ENCODE measurements at regions not wholly inside any gene's neighbourhood (a gene's known extent, or its start where the extent isn't known, plus 50 kb on each side); places are given as distances from the start of the nearest gene placed in this dataset.

- ATAC-seq (no peak), DNase-seq (no peak)
- intact Hi-C loops (cut with DNase I, micrococcal nuclease), result no loop called here
These were observed 108.4 kb upstream of the ESR1 start for GRCh38 chr6:151698931-151699700.

- no peak for ATAC-seq
- intact Hi-C loops (cut with DNase I, micrococcal nuclease), result no loop called here
- no peak for DNase-seq
These were observed 107.8 kb upstream of the ESR1 start for GRCh38 chr6:151699719-151700118.

- intact Hi-C loops (cut with DNase I, micrococcal nuclease), result no loop called here
- DNase-seq (no peak), ATAC-seq (no peak)
These were observed 105.4 kb upstream of the ESR1 start for GRCh38 chr6:151701911-151702562.

DNA sequence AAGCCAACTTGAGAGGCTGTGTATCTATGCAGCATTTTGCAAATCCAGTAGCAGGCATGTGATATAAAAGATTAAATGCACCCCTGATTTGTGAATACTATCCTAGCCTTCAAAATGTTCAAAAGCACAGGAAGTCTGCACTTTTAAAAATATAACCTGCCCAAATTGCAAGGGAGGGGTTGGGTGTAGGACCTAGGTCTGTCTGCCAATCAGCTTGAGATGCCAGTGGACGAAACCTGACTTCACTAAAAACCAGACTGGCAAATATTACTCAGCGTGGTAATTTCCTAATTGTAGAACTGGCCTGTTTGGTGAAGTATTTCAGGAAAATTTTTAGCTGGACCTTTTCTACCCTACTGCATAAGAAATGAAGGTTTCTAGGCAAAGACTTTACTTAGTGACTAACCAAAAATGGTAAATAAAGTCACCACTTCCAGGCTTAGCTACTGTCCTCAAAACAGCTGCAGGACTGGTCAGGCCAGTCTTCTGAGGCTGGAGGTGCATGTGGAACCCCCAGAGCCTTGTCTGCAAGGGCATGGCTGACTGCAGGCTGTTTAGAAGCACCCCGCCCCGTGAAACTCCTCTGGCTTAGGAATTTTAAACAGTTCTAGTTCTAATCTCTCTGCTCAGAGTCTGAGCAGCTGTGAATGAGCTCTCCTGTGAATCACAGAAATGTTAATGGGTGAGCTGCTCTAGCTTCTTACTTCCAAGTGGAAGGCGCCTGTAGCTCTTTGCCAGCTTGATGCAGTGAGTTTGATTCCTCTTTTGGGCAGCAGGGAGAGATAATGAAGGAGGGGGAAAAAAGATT is 104.4 kb upstream of the ESR1 start:
- ATAC-seq (no peak), DNase-seq (no peak)
- intact Hi-C loops (cut with DNase I, micrococcal nuclease), result no loop called here

- DNase-seq (no peak), ATAC-seq (no peak)
- intact Hi-C loops (cut with DNase I, micrococcal nuclease), result no loop called here
These were observed 103.1 kb upstream of the ESR1 start for GRCh38 chr6:151704383-151704782.

GRCh38 chr6:151705993-151706733 is 101.3 kb upstream of the ESR1 start:
- intact Hi-C loops (cut with DNase I, micrococcal nuclease), result no loop called here
- ATAC-seq (peak; percentile 75), DNase-seq (peak in 1 of 2 donors; percentile 14)

- intact Hi-C loops (cut with DNase I, micrococcal nuclease), result no loop called here
- DNase-seq (no peak), ATAC-seq (no peak)
These were observed 98.2 kb upstream of the ESR1 start for GRCh38 chr6:151709329-151709728.

DNA sequence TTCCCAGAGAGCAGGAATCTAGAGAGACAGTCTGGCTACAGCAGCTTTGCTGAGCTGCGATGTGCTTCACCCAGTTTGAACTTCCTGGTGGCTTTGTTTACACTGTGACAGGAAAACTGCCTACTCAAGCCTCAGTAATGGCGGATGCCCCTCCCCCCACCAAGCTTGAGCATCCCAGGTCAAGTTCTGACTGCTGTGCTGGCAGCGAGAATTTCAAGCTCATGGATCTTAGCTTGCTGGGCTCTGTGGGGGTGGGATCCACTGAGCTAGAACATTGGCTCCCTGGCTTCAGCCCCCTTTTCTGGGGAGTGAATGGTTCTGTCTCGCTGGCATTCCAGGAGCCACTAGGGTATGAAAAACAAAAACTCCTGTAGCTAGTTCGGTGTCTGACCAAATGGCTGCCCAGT is 91.0 kb upstream of the ESR1 start:
- DNase-seq (peak in 1 of 2 donors; percentile 11), ATAC-seq (no peak)
- intact Hi-C loops (cut with DNase I, micrococcal nuclease), result no loop called here

DNA sequence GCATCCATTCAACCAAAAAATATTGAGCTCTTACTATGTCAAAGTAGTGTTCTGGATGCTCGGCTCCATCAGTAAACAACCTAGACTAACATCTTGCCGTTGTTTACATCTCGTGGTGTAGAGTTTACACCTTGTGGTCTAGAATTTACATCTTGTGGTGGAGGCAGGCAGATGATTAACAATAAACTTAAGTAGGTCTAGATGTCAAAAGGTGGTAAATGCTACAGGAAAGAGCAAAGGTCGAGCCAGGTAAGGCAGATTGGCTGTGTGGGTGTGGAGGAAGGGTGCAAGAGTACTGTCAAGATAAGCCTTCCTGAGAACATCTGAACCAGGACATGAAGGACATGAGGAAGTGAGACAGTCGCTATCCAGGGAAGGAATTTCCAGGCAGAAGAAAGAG is 88.4 kb upstream of the ESR1 start:
- intact Hi-C loops (cut with DNase I, micrococcal nuclease), result no loop called here
- ATAC-seq, result peak; percentile 51
- DNase-seq, result no peak

DNA sequence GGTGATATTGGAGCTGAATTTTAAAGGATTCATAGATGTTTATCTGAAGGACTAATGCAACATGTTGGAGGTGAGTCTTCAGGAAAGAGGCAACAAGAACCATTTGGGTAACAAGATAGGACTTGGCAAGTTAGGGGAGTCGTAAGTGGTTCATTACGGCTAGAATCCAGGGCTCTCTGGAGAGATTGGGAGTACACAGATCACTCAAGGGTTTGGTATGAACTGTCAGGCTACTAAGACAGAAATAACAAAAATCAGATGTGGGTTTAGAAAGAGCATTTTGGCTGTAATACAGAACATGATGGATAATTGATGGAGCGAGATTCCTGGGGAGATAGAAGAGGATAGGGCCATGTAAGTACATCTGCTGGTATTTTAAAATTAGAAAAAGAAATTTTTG is 86.3 kb upstream of the ESR1 start:
- intact Hi-C loops (cut with DNase I, micrococcal nuclease), result no loop called here
- ATAC-seq, result no peak

DNA sequence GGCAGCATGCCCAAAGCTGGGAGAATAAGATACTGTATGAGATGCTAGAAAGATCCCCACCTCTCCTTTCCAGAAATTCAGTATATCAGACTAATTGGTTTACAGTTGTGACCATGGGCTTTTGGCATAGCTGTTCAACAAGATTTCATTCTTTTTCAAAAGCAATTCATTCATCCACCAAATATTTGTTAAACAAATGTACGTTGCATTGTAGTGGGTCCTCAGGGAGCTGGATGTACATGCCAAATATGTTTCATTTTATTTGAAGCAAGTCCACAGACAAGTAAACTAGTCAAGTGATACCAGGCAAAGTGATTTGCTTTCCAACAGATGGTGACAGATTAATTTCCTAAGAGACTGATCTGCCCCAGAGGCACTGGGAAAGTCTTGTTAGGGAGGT is 85.8 kb upstream of the ESR1 start:
- ATAC-seq (no peak), DNase-seq (no peak)
- intact Hi-C loops (cut with DNase I, micrococcal nuclease), result no loop called here

More for the DNA sequence above, 86.3 kb upstream of the ESR1 start:
- no peak for DNase-seq

DNA sequence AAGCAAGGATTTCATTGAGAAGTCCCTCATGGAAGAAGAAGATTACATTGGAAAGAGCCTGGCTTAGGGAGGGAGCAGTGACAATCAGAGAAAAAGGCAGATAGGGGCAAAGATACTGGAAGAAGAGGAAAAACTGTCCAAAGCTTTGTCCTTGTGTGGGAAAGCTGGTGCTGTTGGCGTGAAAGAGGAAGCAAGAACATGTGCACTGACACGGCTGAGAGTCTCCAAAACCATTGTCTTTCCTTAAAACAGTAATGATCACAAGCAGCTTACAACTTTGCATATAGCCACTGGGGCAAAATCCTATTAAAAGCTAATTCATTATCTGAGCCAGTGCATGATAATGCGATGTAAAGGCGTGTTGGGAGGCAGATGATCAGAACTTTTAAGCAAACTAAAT is 85.1 kb upstream of the ESR1 start:
- no peak for ATAC-seq
- intact Hi-C loops (cut with DNase I, micrococcal nuclease), result no loop called here
- no peak for DNase-seq

GRCh38 chr6:151723152-151723551 is 84.3 kb upstream of the ESR1 start:
- ATAC-seq, result no peak
- no peak for DNase-seq
- intact Hi-C loops (cut with DNase I, micrococcal nuclease), result no loop called here

GRCh38 chr6:151729829-151730495 is 77.5 kb upstream of the ESR1 start:
- DNase-seq (no peak), ATAC-seq (no peak)
- intact Hi-C loops (cut with DNase I, micrococcal nuclease), result no loop called here

GRCh38 chr6:151730496-151730870 is 77.0 kb upstream of the ESR1 start:
- no peak for ATAC-seq
- intact Hi-C loops (cut with DNase I, micrococcal nuclease), result no loop called here
- DNase-seq, result no peak

- intact Hi-C loops (cut with DNase I, micrococcal nuclease), result no loop called here
- DNase-seq, result no peak
- ATAC-seq, result no peak
These were observed 76.2 kb upstream of the ESR1 start for GRCh38 chr6:151731313-151731712.

DNA sequence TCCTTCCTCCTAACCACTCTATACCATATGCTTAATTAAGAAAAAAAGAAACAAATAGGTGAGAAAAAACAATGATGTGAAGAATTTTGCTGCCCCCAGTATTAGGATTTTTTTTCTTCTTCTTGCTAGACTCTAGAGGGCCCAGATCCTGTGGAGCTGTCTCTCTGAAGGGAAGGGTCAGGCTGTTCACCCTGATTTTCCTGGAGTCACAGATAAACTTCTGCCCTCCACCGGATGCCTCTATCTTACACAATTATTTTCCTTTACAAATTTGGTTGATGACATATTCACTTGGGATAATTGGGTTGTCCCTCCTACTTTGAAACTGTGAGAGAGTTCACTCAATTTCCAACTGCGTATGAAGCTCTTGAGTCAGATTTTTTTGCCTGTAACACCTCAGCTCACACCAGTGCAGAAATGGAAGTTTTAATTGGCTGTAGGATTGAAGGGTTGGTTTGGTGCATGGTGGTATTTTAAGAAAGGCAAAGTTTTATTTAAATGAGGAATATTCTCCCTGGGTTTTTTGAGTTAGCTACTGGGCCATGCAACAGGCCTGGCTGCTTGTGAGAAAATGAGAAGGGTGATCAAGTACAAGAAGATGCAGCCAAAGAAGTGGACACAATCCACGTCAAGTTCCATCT is 73.7 kb upstream of the ESR1 start:
- intact Hi-C loops (cut with DNase I, micrococcal nuclease), result no loop called here
- no peak for DNase-seq
- ATAC-seq, result no peak

DNA sequence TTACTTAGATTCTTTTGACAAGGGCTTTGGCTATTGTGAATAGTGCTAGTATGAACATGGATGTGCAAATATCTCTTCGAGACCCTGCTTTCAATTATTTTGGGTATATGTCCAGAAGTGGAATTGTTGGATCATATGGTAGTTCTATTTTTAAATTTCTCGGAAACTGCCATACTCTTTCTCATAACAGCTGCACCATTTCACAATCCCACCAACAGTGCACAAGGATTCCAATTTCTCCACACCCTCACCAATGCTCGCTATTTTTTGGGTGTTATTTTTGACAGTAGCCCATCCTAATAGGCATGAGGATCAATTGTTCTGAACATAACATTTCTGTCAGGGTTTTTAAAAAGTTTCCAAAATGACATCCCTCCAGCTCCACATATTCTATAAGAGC is 69.2 kb upstream of the ESR1 start:
- DNase-seq (no peak), ATAC-seq (no peak)
- intact Hi-C loops (cut with DNase I, micrococcal nuclease), result no loop called here
